ENCODE measurements at regions not wholly inside any gene's neighbourhood (a gene's known extent, or its start where the extent isn't known, plus 50 kb on each side); places are given as distances from the start of the nearest gene placed in this dataset.
A peak's percentile ranks its signal among the peaks of the same experiment; 100 is the strongest.
"Not testable (repeated sequence)": the region's sequence is repeated elsewhere in the genome, so short reads cannot be mapped to it uniquely, and the experiment has no call there.

DNA sequence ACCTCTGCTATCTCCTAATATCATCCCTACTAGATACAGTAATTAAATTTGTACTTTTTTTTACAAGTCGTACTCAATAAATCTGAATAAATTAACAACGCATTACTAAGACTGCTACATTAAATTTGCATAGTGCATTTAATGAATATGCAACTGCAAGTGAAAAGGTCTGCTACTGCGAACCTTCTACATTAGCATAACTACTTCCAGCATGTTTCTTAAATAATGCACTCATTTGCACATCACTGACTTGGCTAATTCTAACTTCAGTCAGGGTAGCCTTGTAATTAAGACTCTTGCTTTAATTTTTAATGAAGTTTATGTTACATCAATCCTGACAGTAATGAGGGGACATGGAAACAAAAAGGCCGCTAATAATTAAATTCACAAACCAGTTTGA, 98.9 kb upstream of the FOXB1 start:
- no peak for DNase-seq (ENCODE audit: extremely low read depth in 1 of 11, low read depth in 9 of 11, low spot score in 4 of 11)

DNA sequence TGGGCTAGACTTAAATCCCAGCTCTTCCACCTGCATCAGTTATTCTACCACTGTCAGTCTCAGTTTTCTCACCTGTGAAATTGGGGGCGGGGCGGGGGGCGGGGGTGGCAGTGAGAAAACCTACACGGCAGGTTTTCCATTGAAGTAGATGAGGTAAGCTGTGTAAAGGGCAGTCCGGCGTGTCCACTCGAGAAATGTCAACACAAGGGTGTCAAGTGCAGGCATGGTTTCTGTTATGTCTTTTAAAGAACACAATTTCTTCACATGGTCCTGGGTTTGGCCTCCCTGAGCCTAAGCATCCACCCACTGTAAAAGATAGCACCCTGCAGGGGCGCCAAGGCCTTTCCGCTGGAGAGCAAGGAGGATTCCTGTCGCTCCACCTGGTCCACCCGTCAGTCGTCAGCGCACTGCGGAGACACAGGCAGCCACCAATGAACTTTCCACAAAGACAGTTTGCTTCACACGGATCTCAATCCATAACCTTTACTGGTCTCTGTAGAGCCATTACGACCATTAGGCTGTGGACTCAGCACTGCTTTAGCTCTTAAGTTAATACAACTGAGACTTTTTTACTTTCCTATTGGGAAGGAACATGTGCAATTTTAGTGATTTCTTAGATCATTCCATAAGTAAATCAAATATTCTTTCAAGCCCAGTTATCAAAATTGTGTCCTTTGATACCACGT, 99.5 kb upstream of the FOXB1 start:
- no peak for DNase-seq (ENCODE audit: extremely low read depth in 1 of 11, low read depth in 9 of 11, low spot score in 4 of 11)

DNA sequence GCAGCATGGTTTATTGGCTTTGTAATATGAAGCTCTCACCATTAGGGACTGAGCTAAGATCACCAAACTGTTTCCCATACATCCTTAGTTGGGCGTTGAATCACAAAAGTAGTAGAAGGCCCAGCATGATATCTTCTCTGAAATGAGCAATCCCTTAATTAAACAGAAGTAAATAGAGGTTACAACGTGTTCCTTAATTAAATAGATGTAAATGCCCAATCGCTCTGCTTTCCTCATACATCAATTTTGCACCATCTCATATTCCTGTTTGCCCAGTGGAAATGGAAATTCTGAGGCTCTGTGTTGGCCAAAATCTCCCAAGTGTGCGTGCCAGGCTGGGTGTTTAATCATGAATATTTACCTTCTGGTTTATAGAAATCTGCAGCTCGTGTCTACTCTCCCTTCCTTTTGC, 107.4 kb upstream of the FOXB1 start:
- no peak for DNase-seq (ENCODE audit: extremely low read depth in 1 of 11, low read depth in 9 of 11, low spot score in 4 of 11)

DNA sequence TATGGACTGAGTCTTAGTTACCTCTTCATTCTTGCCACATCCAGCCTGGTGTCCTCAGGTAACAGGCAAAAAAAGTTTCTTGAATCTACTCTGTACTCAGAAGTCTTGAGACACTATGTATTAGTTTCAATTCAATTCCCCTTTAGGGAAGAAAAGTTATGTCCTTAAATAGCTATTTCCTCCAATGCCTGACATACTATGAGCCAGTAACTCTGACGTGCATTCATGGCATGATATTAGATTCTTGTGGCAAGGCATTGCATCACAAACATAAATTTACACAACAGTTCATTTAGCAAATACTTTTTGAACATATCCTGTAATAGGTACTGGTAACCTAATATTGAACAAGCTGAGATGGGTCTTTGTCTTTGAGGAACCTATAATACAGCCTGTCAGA, 109.3 kb upstream of the FOXB1 start:
- DNase-seq (ENCODE audit: extremely low read depth in 1 of 11, low read depth in 9 of 11, low spot score in 4 of 11) = no peak

DNA sequence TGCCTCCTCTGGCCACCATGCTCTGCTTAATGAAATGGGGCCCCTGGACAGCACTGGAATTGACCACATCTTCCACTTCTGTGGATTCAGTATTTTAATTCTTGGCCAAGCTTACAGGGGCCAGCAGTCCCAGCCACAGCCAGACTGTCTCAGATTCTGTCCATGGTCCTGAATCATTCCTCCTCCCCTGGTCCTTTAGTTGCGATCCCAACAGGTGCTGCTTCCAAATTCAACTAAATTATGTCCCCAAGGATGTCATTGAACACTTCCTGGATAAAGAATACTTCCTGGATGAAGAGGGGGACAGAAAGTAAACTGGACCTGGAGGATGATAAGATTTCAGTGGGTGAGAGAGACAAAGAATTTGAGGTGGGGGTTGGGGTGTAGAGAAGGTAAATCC, 111.1 kb upstream of the FOXB1 start:
- DNase-seq (ENCODE audit: extremely low read depth in 1 of 11, low read depth in 9 of 11, low spot score in 4 of 11) = peak; percentile 21 to 56 (median 44)

DNA sequence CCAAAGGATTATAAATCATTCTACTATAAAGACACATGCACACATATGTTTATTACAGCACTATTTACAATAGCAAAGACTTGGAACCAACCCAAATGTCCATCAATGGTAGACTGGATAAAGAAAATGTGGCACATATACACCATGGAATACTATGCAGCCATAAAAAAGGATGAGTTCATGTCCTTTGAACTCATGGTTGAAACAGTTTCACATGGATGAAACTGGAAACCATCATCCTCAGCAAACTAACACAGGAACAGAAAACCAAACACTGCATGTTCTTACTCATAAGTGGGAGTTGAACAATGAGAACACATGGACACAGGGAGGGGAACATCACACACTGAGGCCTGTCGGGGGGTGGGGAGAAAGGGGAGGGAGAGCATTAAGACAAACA, 116.2 kb upstream of the FOXB1 start:
- not testable (repeated sequence) for DNase-seq (ENCODE audit: extremely low read depth in 1 of 11, low read depth in 9 of 11, low spot score in 4 of 11)

DNA sequence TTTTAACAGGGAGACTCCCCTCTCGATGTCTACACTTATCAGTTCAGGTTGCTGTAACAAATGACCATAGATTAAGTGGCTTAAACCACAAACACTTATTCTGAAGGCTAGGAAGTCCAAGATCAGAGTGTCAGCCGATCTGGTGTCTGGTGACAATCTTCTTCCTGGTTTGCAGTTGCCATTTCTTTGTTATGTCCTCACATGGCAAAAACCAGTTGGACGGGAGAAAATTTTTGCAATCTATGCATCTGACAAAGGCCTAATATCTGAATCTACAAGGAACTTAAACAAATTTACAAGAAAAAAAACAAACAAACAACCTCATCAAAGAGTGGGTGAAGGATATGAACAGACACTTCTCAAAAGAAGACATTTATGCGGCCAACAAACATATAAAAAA, 116.9 kb upstream of the FOXB1 start:
- no peak for DNase-seq (ENCODE audit: extremely low read depth in 1 of 11, low read depth in 9 of 11, low spot score in 4 of 11)

DNA sequence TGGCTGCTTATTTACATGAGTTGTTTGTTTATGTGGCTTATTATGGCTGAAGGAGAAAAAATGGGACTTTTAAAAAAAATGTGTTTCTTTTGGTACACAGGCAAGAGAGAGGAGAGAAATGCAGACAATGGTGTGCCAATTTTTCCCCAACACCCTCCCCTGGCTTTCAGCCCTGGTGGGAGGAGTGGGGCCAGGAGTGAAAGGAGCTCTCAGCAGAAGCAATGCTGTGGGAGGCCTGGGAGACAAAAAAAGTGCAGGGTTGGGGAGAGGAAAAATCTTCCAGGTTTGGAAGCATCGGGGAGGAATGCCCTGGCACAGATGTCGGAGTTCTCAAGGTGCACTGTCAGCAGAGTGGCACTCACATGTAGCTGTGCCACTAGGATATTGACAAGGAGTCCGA, 117.7 kb upstream of the FOXB1 start:
- DNase-seq (ENCODE audit: extremely low read depth in 1 of 11, low read depth in 9 of 11, low spot score in 4 of 11) = no peak

DNA sequence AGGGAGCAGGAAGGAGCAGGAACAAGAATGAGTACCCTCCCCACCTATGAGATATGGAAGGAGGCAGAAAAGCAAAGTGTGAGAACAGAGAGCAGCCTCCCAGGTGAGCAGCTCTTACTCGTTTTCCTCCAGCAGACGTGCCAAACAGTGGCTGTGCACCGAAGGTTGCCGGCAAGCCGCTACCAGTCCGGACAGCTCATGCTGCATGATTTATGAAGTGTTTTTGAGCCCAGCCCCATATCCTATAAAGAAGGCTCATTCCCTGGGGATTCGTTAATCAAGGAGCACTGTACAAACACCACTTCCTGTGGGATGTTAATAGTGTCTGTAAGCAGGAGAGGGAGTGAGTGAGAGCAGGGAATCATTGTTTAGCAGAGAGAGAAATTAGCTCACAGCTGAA, 118.3 kb upstream of the FOXB1 start:
- DNase-seq (ENCODE audit: extremely low read depth in 1 of 11, low read depth in 9 of 11, low spot score in 4 of 11) = peak in 9 of 11 donors; percentile 3 to 24 (median 8)

DNA sequence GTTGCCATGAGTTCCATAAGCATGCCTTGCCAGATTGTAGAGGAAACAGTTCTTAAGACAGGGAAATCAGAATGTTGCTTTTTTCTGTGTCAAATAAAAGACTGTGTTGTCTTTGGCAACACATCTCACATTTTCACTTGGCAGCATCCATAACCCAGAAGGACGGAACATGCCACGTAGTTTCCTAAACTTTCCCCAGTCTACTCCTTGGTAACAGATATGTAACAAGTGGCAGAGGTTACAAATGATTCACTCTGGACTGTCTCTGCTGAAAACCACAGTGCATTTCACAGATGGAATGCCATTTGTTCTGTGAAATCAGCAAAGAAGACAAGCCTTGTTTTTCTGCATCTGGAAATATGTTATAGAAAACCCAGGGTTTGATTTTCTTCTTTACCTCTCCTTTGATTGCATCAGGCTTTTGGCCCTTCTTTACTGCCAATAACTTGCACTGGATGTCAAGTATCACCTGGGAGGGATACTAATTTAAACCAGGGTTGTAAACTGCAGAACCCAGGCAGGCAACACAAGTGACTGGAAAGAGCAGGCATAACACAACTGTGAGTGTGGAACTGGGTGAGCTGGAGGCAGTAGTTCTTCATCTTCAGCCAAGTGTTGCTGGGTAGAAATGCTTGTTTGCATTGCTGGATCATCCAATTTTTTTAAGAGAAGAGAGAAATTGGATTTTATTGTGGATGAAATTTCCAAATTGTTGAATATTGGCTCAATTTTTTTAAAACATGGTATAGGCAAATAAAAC, 124.4 kb upstream of the FOXB1 start:
- DNase-seq (ENCODE audit: extremely low read depth in 1 of 11, low read depth in 9 of 11, low spot score in 4 of 11) = no peak

DNA sequence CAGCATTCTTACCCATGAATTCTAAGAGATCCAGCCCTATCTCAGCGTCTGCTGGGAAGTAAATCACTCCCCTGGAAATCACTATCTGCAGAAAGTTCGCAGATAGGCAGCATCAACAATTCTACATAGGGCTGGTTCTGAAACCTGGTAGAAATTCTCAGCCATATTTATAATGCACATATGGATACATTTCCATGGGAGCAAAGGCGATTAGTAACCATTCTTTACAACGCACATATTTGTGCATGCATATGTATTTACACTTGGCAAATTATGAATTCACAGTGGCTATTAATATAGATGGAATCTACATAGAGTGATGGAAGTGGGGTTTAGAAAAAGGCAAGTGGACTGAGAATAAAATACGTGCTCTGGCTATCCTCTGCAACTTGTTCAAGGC, 128.0 kb upstream of the FOXB1 start:
- no peak for DNase-seq (ENCODE audit: extremely low read depth in 1 of 11, low read depth in 9 of 11, low spot score in 4 of 11)

DNA sequence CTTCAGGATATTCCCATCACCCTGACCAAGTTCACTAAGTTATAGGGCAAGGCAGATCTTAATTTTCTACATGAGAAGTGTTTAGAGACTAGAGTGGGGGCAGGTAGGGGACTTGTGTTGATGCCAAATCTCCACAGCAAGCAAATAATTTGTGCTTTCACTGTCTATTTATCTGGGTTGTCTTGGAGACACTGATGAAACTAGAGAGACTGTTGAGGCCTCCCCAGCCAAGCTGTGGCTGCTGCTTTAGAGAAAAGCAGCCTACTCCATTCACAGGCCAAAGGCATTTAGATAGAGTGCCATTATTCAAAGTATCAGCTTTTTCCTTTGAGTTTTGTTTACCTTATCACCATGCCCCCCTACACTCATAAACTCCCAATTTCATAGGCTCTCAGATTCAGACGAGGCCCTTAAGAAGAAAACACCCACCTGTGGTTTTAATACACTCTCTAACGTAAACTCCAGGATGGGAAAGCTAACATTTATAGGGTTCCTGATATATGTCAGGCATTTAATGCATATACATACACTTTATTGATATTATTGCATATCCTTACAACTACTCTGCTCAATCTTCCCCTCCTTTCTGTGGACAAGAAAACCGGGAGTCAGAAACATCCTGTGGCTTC, 130.4 kb upstream of the FOXB1 start:
- no peak for DNase-seq (ENCODE audit: extremely low read depth in 1 of 11, low read depth in 9 of 11, low spot score in 4 of 11)

DNA sequence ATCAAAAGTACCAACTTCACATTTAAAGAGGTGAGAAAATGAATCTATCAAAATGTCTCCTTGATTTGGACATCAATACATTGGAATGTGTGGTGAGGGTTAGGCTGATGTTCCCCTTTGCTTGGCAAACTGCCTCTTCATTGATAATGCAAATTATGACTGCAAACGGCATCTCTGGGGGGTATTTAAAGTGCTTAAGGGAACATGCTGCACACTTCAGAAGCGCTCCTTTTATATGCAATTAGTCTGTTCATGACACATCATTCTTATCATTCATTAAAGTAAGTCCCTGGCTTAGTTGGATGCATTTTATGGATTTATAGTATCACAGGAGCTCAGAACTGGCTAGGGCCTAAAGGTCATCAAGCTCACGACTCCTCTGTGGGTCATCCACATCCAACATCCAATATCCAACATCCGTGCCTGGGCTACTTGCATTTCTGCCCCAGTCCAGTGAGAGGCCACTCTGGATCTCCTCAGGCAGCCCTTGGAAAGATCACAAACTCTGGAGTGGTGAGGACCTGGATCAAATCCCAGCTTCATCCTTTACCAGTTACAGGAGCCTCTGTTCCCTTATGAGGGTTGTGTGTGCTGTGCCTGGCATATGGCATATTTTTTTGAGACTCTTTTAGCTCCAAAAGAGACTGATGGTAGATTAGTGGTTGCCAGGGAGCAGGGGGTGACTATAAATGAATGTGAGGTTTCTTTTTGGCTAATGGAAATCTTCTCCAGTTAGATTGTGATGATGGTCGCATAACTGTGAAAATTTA, 136.8 kb upstream of the FOXB1 start:
- DNase-seq (ENCODE audit: extremely low read depth in 1 of 11, low read depth in 9 of 11, low spot score in 4 of 11) = no peak

DNA sequence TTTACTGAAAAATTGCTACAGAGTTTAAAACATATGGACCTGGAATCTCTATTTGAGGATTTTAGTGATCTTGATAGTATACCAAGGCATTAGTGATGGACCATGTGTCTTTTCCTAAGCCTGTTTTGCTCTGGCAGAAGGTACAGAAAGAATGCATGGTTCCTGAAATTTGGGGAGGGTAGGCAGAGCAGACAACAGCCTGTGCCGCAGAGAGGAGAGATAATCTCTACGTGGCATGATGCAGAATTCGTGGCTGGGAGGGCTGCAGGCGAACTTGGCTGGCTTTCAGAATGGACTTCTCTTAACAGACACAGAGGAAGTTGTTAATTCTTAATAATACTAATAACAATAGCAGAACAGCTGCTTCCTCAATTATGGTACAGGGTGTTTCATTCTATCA, 137.5 kb upstream of the FOXB1 start:
- DNase-seq (ENCODE audit: extremely low read depth in 1 of 11, low read depth in 9 of 11, low spot score in 4 of 11) = no peak

DNA sequence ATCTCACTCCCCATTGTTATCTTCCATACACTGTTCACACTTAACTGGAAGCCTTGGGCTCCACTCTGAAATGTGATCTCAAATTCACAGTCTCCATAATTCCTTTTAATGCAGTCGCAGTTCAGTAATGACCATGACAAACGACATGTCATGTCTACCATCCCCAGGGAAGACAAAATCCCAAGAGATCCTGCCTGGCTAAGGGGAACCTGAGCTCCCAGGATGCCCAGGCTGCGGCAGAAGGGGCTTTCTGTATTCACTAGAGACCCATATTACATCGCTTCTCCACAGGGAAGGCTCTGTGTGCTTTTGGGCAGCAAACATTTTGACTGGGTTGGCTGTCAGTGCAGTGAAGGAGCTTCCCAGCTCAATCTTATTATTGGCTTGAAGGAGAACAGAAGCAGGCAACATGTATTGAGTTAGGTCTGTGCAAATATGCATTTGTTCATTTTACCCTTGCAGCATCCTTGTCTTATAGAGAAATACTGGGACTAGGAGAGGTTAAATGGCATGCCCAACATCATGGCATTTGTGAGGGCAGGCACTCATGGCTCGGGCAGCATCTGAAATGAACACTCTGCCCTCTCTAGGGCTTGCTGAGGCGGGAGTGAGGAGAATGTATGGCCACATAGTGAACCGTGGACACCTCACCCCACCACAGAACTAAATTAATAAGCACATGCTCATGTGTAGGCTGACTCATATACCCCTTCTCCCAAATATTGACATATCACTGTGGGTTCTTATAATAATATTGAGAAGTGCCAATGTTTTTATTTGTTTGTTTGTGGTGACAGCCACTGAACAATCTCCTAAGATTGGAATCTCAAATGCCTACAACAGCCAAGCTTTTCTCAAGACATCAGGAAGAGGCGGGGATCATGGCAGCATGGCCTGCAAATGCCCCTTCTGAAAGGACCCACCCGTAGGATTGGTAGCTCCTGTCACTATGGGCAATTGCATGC, 141.6 kb upstream of the FOXB1 start:
- no peak for DNase-seq (ENCODE audit: extremely low read depth in 1 of 11, low read depth in 9 of 11, low spot score in 4 of 11)

DNA sequence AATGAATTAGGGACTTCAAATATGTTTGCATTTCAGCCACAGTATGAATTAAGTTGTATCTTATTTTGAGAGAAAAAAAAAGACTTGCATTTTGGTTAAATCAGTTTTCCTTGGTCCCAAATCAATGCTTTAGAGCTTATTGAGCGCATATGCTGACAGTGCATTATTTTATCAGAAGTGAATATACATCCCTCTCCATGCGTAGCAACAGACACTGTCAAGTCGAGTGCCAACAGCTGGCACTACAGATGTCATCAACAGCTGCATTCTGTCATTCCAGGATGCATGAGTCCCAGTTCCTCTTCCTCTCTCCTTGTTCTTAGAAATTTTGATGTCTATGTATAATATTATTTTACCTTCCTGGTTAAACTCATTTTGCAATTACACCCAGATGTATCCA, 156.1 kb upstream of the FOXB1 start:
- peak in 4 of 11 donors; percentile 6 to 33 (median 14) for DNase-seq (ENCODE audit: extremely low read depth in 1 of 11, low read depth in 9 of 11, low spot score in 4 of 11)

DNA sequence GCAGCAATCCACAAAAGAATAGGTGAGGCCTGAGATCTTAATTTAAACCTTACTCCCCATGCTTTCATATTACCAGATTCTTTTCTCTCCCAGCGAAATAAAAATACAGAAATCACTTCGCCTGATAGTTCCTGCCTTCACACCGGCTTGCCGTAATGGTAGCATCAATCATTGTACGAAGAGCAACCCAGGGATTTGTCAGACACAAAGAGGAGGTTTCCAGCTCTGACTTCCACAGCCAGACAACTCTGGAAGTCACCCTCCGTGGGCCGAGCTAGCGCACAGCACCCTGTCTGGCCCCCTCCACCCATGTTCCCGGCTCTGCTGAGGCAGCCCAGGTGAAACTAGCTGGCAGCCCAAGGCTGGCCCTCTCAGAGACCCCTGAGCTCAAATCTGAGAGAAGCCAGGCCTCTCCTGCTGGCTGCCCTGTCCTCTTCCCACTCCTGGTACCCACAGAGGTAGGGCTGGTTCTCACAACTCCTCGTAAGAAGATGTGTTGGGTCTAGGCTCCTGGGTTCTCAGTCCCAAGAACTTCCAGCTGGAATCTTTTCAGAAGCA, 156.9 kb upstream of the BNIP2 start:
- no peak for DNase-seq (ENCODE audit: extremely low read depth in 1 of 11, low read depth in 9 of 11, low spot score in 4 of 11)

DNA sequence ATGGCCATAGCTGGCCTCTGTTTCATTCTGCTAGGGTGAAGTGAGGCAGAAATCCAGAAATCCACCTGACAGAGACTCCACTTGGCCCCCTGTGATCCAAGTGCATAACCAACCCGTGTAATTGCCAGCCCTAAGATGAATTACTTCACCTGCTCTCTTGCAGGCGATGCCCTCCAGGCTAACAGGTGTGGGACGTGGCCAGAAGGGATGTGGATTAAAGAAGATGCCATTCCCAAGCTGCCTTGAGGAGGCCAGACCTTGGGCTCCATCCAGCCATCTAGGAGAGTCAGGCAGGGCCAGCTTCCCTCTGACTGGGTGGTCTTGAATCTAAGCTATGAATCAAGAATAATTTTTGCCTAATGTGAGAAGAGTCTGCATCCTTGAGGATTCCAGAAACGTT, 154.5 kb upstream of the BNIP2 start:
- no peak for DNase-seq (ENCODE audit: extremely low read depth in 1 of 11, low read depth in 9 of 11, low spot score in 4 of 11)
